ENCODE measurements at regions not wholly inside any gene's neighbourhood (a gene's known extent, or its start where the extent isn't known, plus 50 kb on each side); places are given as distances from the start of the nearest gene placed in this dataset.

DNA sequence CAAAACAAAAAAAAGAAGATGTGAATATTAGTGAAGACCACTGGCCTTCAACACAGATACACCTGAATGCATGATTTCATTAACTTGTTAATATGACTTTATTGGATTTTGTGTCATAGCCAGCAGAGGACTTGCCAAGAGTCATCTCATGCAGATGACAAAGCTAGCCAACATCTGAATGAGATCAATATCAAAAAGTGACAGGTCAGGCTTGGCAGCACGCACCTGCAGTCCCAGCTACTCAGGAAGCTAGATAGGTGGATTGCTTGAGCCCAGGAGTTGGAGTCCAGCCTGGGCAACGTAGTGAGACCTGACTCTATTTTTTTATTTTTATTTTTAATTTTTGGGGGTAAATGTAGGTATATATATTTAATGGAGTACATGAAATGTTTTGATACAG is 54.5 kb upstream of the TGIF1 start:
- TF ChIP-seq, protein P1, sequence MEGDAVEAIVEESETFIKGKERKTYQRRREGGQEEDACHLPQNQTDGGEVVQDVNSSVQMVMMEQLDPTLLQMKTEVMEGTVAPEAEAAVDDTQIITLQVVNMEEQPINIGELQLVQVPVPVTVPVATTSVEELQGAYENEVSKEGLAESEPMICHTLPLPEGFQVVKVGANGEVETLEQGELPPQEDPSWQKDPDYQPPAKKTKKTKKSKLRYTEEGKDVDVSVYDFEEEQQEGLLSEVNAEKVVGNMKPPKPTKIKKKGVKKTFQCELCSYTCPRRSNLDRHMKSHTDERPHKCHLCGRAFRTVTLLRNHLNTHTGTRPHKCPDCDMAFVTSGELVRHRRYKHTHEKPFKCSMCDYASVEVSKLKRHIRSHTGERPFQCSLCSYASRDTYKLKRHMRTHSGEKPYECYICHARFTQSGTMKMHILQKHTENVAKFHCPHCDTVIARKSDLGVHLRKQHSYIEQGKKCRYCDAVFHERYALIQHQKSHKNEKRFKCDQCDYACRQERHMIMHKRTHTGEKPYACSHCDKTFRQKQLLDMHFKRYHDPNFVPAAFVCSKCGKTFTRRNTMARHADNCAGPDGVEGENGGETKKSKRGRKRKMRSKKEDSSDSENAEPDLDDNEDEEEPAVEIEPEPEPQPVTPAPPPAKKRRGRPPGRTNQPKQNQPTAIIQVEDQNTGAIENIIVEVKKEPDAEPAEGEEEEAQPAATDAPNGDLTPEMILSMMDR (IDR thresholded peaks at IDR 0.05) = no peak
- no peak for TF ChIP-seq POLR2A (IDR thresholded peaks at IDR 0.05)

All from body of pancreas (tissue), 4 donors.